ENCODE measurements at regions not wholly inside any gene's neighbourhood (a gene's known extent, or its start where the extent isn't known, plus 50 kb on each side); places are given as distances from the start of the nearest gene placed in this dataset.

DNA sequence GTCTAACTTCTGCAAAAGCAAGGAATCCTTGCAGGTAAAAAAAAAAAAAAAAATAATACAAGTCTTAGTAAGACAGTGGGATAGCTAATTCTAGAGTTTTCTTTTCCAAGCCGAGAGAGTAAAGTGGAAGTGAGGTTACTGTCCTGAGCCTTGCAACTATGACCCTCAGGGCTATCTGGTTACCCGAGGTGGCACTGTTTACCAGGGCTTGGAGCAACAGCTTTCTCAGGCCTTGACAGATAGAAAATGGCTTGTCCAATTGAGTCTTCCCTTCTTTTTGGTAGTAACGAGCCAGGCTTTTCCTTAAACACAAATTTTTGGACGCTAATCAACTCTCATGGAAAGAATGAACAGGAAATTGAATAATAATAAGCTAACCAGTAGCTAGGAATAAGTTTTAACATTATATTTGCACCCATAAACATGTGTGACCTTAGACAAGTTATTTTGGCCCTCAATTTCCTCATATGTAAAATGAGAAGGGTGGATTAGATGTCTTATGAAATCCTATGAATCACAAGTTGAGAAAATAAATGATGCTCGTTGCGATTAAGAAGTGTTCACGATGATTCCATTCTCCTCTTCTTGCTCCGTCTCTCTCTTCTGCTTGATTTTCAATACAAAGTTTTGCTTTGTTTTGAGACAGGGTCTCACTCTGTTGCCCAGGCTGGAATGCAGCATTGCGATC is 236.9 kb upstream of the KBTBD8 start:
- Histone ChIP-seq H4K20me1 (no peaks in the 10 kb centered on the region), H3K27me3 (no peaks in the 10 kb centered on the region), H3K4me1 (no peaks in the 10 kb centered on the region), H3K4me2 (no peak overlapping the region), H3K9me3 (peaks cover 6% of the 10 kb centered on the region), H3K9ac (no peak overlapping the region), H3K4me3 (no peak overlapping the region), H3K27ac (no peak overlapping the region), H3K36me3 (no peaks in the 10 kb centered on the region)
- TF ChIP-seq Cebpa-rat (IDR thresholded peaks at IDR 0.05), result no peak

- Histone ChIP-seq H3K9me3 (peaks cover 6% of the 10 kb centered on the region), H3K27ac (no peak overlapping the region), H3K4me1 (no peaks in the 10 kb centered on the region), H4K20me1 (no peaks in the 10 kb centered on the region), H3K9ac (no peak overlapping the region), H3K27me3 (no peaks in the 10 kb centered on the region), H3K4me2 (no peak overlapping the region), H3K4me3 (no peak overlapping the region), H3K36me3 (no peaks in the 10 kb centered on the region)
- no peak for TF ChIP-seq Cebpa-rat (IDR thresholded peaks at IDR 0.05)
Observed at GRCh38 chr3:66762916-66763693, 235.0 kb upstream of the KBTBD8 start.

DNA sequence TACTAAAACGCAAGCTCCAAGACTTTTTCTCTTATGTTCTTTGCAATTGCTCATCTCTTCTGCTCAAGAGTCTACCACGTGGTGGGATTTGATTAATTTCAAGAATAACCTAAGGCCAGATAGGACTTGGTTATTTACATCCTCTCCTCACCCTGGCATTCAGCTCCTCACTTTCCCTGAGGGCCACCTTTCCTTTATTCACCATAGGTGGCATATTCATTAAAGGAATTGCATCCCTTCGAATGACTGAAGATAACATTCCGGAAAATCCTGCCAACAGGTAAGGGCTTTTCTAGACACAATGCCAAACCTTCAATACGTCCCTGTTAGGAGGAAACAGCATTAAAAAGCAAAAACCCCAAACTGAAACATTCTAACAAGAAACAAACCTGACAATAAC is 220.0 kb upstream of the KBTBD8 start:
- no peaks in the 10 kb centered on the region for H3K9me3 ChIP-seq
- H3K4me1 ChIP-seq, result no peaks in the 10 kb centered on the region
- no peaks in the 10 kb centered on the region for H4K20me1 ChIP-seq
- H3K36me3 ChIP-seq, result no peaks in the 10 kb centered on the region
- H3K9ac ChIP-seq, result no peak overlapping the region
- H3K27me3 ChIP-seq, result no peaks in the 10 kb centered on the region
- no peak overlapping the region for H3K4me2 ChIP-seq
- TF ChIP-seq Cebpa-rat (IDR thresholded peaks at IDR 0.05), result no peak
- no peak overlapping the region for H3K4me3 ChIP-seq
- no peak overlapping the region for H3K27ac ChIP-seq

DNA sequence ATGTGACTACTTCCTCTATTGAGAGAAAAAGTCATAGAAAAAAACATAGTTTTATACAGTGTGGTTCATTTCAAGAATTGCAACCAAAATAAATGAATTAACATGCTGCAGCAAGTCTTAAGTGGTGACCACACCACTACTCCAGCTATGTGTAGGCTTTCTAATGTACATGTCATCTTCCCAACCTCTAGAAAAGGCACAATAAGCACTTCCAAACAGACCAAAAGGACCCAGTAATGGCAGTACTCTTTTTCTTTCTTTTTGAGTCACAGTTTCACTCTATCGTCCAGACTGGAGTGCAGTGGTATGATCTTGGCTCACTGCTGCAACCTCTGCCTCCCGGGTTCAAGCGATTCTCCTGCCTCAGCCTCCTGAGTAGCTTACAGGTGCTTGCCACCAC is 219.3 kb upstream of the KBTBD8 start:
- no peak overlapping the region for H3K9ac ChIP-seq
- no peaks in the 10 kb centered on the region for H3K36me3 ChIP-seq
- H3K9me3 ChIP-seq, result no peaks in the 10 kb centered on the region
- H3K27ac ChIP-seq, result no peak overlapping the region
- no peak overlapping the region for H3K4me2 ChIP-seq
- no peak overlapping the region for H3K4me3 ChIP-seq
- TF ChIP-seq Cebpa-rat (IDR thresholded peaks at IDR 0.05), result no peak
- no peaks in the 10 kb centered on the region for H3K27me3 ChIP-seq
- no peaks in the 10 kb centered on the region for H3K4me1 ChIP-seq
- no peaks in the 10 kb centered on the region for H4K20me1 ChIP-seq

GRCh38 chr3:66785191-66785909 is 212.8 kb upstream of the KBTBD8 start:
- Histone ChIP-seq H3K36me3 (no peaks in the 10 kb centered on the region), H3K4me3 (no peak overlapping the region), H4K20me1 (no peaks in the 10 kb centered on the region), H3K4me2 (no peak overlapping the region), H3K9me3 (no peaks in the 10 kb centered on the region), H3K27ac (no peak overlapping the region), H3K9ac (no peak overlapping the region), H3K4me1 (no peaks in the 10 kb centered on the region), H3K27me3 (no peaks in the 10 kb centered on the region)
- no peak for TF ChIP-seq Cebpa-rat (IDR thresholded peaks at IDR 0.05)

- Histone ChIP-seq H3K9me3 (no peaks in the 10 kb centered on the region), H3K4me3 (no peak overlapping the region), H4K20me1 (no peaks in the 10 kb centered on the region), H3K27ac (no peak overlapping the region), H3K4me1 (no peaks in the 10 kb centered on the region), H3K36me3 (no peaks in the 10 kb centered on the region), H3K27me3 (no peaks in the 10 kb centered on the region), H3K9ac (no peak overlapping the region), H3K4me2 (no peak overlapping the region)
- no peak for TF ChIP-seq Cebpa-rat (IDR thresholded peaks at IDR 0.05)
Observed at GRCh38 chr3:66789580-66790237, 208.4 kb upstream of the KBTBD8 start.

- no peaks in the 10 kb centered on the region for H3K9me3 ChIP-seq
- no peaks in the 10 kb centered on the region for H3K36me3 ChIP-seq
- H4K20me1 ChIP-seq, result no peaks in the 10 kb centered on the region
- H3K4me1 ChIP-seq, result peaks cover 10% of the 10 kb centered on the region
- no peak overlapping the region for H3K27ac ChIP-seq
- no peaks in the 10 kb centered on the region for H3K27me3 ChIP-seq
- no peak overlapping the region for H3K4me2 ChIP-seq
- TF ChIP-seq Cebpa-rat (IDR thresholded peaks at IDR 0.05), result no peak
- no peak overlapping the region for H3K9ac ChIP-seq
- H3K4me3 ChIP-seq, result no peak overlapping the region
Observed at GRCh38 chr3:66792086-66792485, 206.0 kb upstream of the KBTBD8 start.

DNA sequence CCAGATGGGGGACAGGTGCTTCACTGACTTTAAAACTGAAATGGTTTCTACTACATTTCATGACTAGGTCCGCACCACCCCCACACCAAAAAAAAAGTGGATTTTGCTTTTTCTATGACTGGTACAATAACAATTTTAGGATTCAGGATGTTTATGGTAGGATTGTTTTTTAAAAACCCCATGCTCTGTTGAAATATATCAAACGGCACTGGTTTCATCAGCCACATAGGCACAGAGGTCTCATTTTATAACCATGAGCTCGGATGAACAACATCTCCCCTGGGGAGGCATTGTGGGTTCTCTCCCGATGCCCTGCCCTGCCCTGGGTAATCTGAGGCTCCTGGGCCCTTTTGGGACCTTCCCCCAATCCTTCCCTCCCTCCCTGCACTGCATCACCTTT is 202.7 kb upstream of the KBTBD8 start:
- no peak overlapping the region for H3K27ac ChIP-seq
- H3K4me1 ChIP-seq, result peaks cover 20% of the 10 kb centered on the region
- no peak overlapping the region for H3K9ac ChIP-seq
- no peak for TF ChIP-seq Cebpa-rat (IDR thresholded peaks at IDR 0.05)
- H3K36me3 ChIP-seq, result no peaks in the 10 kb centered on the region
- peaks cover 9% of the 10 kb centered on the region; the same call in 1 of the 2 replicates for H3K9me3 ChIP-seq
- H4K20me1 ChIP-seq, result no peaks in the 10 kb centered on the region
- H3K4me3 ChIP-seq, result no peak overlapping the region
- H3K27me3 ChIP-seq, result no peaks in the 10 kb centered on the region
- peak overlapping the region; percentile 14 for H3K4me2 ChIP-seq

GRCh38 chr3:66796343-66796742 is 201.8 kb upstream of the KBTBD8 start:
- TF ChIP-seq Cebpa-rat (IDR thresholded peaks at IDR 0.05), result no peak
- Histone ChIP-seq H3K4me1 (peaks cover 20% of the 10 kb centered on the region), H3K9ac (no peak overlapping the region), H4K20me1 (no peaks in the 10 kb centered on the region), H3K27ac (no peak overlapping the region), H3K4me2 (no peak overlapping the region), H3K27me3 (no peaks in the 10 kb centered on the region), H3K9me3 (peaks cover 9% of the 10 kb centered on the region; the same call in 1 of the 2 replicates), H3K4me3 (no peak overlapping the region), H3K36me3 (no peaks in the 10 kb centered on the region)
